K562 (cell line): ENCODE measurements at regions not wholly inside any gene's neighbourhood (a gene's known extent, or its start where the extent isn't known, plus 50 kb on each side); places are given as distances from the start of the nearest gene placed in this dataset.

Source experiments
- FOXM1 ChIP-seq, 2 experiments: fragments of 450-650 bp in 1 of 2; sonication (generic) in 1 of 2; formaldehyde crosslinking in 1 of 2; IDR thresholded peaks; 2 replicates each; pipeline versions ENCODE4 v1.6.1 to v1.9.0; 2017 to 2022; ENCODE audit warnings: low read depth in 2 of 2, mild to moderate bottlenecking in 2 of 2, missing genetic modification reagents in 1 of 2, moderate library complexity in 1 of 2
- ZBTB2 ChIP-seq: fragments of 450-650 bp; IDR thresholded peaks from 2 replicates; pipeline ENCODE4 v1.6.1; 2016; ENCODE audit warnings: antibody characterized with exemption
- ZNF318 ChIP-seq, 2 experiments: fragments of 450-650 bp; IDR thresholded peaks; 2 replicates each; pipeline ENCODE4 v1.6.1; 2016; ENCODE audit warnings: mild to moderate bottlenecking in 2 of 2, borderline replicate concordance in 1 of 2, low read depth in 1 of 2, moderate library complexity in 1 of 2

GRCh38 chr12:87202189-87202588 is 827.0 kb downstream of the C12orf50 start (continued):
- TF ChIP-seq ZNF318 (IDR thresholded peaks at IDR 0.05; ENCODE audit: borderline replicate concordance in 1 of 2, low read depth in 1 of 2) (no peak), ZBTB2 (no peak), FOXM1 (IDR thresholded peaks at IDR 0.05; ENCODE audit: low read depth) (no peak), FOXM1 (CRISPR knock-in tag; IDR thresholded peaks at IDR 0.05; ENCODE audit: low read depth) (no peak)
